ENCODE measurements at regions not wholly inside any gene's neighbourhood (a gene's known extent, or its start where the extent isn't known, plus 50 kb on each side); places are given as distances from the start of the nearest gene placed in this dataset.

DNA sequence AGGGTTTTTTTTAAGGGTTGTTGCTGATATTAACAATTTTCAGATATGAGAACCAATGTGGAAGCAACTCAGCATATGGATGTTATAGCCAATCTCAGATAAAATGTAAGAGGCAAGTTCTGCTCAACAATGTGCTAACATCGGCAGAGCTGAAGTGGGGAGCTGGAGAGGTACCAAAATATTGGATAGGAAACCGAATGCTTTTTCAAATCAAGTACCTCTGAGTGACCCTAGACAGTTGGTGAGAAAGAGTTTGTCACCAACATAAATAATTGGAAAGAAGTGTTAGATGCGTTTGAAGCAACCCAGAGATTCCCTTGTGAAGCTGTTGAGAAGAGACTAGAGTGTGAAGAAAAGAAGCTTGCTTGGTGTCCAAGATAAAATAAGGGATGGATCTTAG is 140.7 kb downstream of the SOX4 start:
- TF ChIP-seq EZH2 (IDR thresholded peaks at IDR 0.05; ENCODE audit: low read length) (no peak), CTCF (optimal IDR thresholded peaks at IDR 0.05 in 1 of 3, IDR thresholded peaks at IDR 0.05 in 1 of 3, conservative IDR thresholded peaks at IDR 0.05 in 1 of 3; ENCODE audit: extremely low read depth in 1 of 3, insufficient read depth in 2 of 3, low read length in 3 of 3) (no peak)

All from keratinocyte (primary cell).